Panc1 (cell line): ENCODE measurements at regions not wholly inside any gene's neighbourhood (a gene's known extent, or its start where the extent isn't known, plus 50 kb on each side); places are given as distances from the start of the nearest gene placed in this dataset.
"Not testable (repeated sequence)": the region's sequence is repeated elsewhere in the genome, so short reads cannot be mapped to it uniquely, and the experiment has no call there.

ENCODE experiments used
- CTCF ChIP-seq: fragments of 450-650 bp; IDR thresholded peaks from 2 replicates; pipeline ENCODE4 v1.5.1; 2017; ENCODE audit warnings: mild to moderate bottlenecking
- REST ChIP-seq, 2 experiments: IDR thresholded peaks; 2 replicates each; pipeline ENCODE4 v1.6.1; 2011 to 2012; ENCODE audit warnings: low read depth in 2 of 2, control low read depth in 1 of 2, low read length in 1 of 2, mild to moderate bottlenecking in 1 of 2, moderate library complexity in 1 of 2; ENCODE audit not compliant: insufficient read depth in 1 of 2
- TCF7L2 ChIP-seq: IDR thresholded peaks from 2 replicates; pipeline ENCODE4 v1.6.1; 2011; ENCODE audit warnings: mild to moderate bottlenecking, low read depth, low read length, inconsistent platforms

GRCh38 chr15:85201118-85201793 lies 179.1 kb upstream of the AKAP13 start:
- TF ChIP-seq REST (IDR thresholded peaks at IDR 0.05; ENCODE audit: insufficient read depth in 1 of 2, low read depth in 2 of 2, low read length in 1 of 2); CTCF; TCF7L2: not testable (repeated sequence)
